Endothelial cell of umbilical vein (primary cell): ENCODE measurements at regions not wholly inside any gene's neighbourhood (a gene's known extent, or its start where the extent isn't known, plus 50 kb on each side); places are given as distances from the start of the nearest gene placed in this dataset.

ENCODE experiments used
- BruUV-seq: library from RNA; stranded (reverse); fragments of 400-500 nt; replicated peaks from 2 replicates; lab custom pipeline; 2021; lab: Mats Ljungman, UMichigan
- CTCF ChIA-PET: fragments of 300-600, 350-600 bp; sonication (Branson Sonifier 250); formaldehyde crosslinking; loops from one replicate; lab custom pipeline; 2021; ENCODE audit warnings: antibody characterized with exemption, inconsistent platforms; lab: Charles Lee
- POLR2A ChIA-PET: fragments of 300-600, 350-600 bp; sonication (Branson Sonifier 250); formaldehyde crosslinking; loops from one replicate; lab custom pipeline; 2021; ENCODE audit warnings: antibody characterized with exemption, inconsistent platforms; lab: Charles Lee
- DNase-seq: peaks from one replicate; pipeline ENCODE4 v3.0.0-alpha.2; 2011; ENCODE audit warnings: low read depth, low spot score
- FAIRE-seq: peaks from 2 replicates; lab custom pipeline; 2011; peaks lifted over from hg19 to GRCh38; lab: Jason Lieb, UNC
- H2AFZ ChIP-seq: 2 replicates; pipeline ENCODE4 v1.6.0; 2012; ENCODE audit warnings: low read depth, low read length, control low read depth, inconsistent platforms
- H3K27ac ChIP-seq: 2 replicates; pipeline ENCODE4 v1.5.1; 2011; ENCODE audit warnings: low read depth, mild to moderate bottlenecking, control low read depth, low read length, moderate library complexity; ENCODE audit not compliant: insufficient read depth
- H3K27me3 ChIP-seq, 2 experiments: 2 replicates each; pipeline versions ENCODE4 v1.6.0 to v1.6.1; 2011; ENCODE audit warnings: low read length in 2 of 2, mixed read lengths in 1 of 2; ENCODE audit not compliant: control insufficient read depth in 2 of 2, insufficient read depth in 2 of 2
- H3K36me3 ChIP-seq, 2 experiments: 2 replicates in 1 of 2; 3 replicates in 1 of 2; pipeline ENCODE4 v1.5.1; 2011; ENCODE audit warnings: low read length in 2 of 2, mild to moderate bottlenecking in 1 of 2, moderate library complexity in 1 of 2; ENCODE audit not compliant: control insufficient read depth in 2 of 2, insufficient read depth in 2 of 2; ENCODE audit errors: extremely low read depth in 1 of 2
- H3K4me1 ChIP-seq: 3 replicates; pipeline ENCODE4 v1.5.1; 2011; ENCODE audit warnings: mild to moderate bottlenecking, low read length; ENCODE audit not compliant: control insufficient read depth, insufficient read depth; ENCODE audit errors: extremely low read depth
- H3K4me2 ChIP-seq: 2 replicates; pipeline ENCODE4 v1.6.1; 2011; ENCODE audit warnings: low read length, control low read depth, mixed read lengths; ENCODE audit not compliant: insufficient read depth
- H3K4me3 ChIP-seq, 3 experiments: fragments of 200-600 bp in 1 of 3; sonication (generic), shearing (Covaris generic) in 1 of 3; replicated peaks in 1 of 3; 2 replicates each; pipeline ENCODE4 v1.5.1; 2011 to 2016; ENCODE audit warnings: control low read depth in 3 of 3, low read length in 3 of 3, mild to moderate bottlenecking in 2 of 3, inconsistent platforms in 1 of 3, low read depth in 1 of 3, moderate library complexity in 1 of 3; ENCODE audit not compliant: insufficient read depth in 1 of 3
- H3K79me2 ChIP-seq: 2 replicates; pipeline ENCODE4 v1.6.0; 2012; ENCODE audit warnings: low read length, inconsistent platforms; ENCODE audit not compliant: control insufficient read depth, insufficient read depth
- H3K9ac ChIP-seq: replicated peaks from 2 replicates; pipeline ENCODE3; 2011; ENCODE audit warnings: low read length, control low read depth; ENCODE audit not compliant: insufficient read depth; ENCODE audit errors: extremely low read depth
- H3K9me1 ChIP-seq: replicated peaks from 3 replicates; pipeline ENCODE4 v1.6.0; 2011; ENCODE audit warnings: mild to moderate bottlenecking, low read length; ENCODE audit not compliant: control insufficient read depth, insufficient read depth; ENCODE audit errors: extremely low read depth
- H3K9me3 ChIP-seq: replicated peaks from 2 replicates; pipeline ENCODE4 v1.5.1; 2012; ENCODE audit warnings: low read length, inconsistent platforms; ENCODE audit not compliant: control insufficient read depth, insufficient read depth
- H4K20me1 ChIP-seq: replicated peaks from 2 replicates; pipeline ENCODE3; 2011; ENCODE audit warnings: mild to moderate bottlenecking, low read length; ENCODE audit not compliant: control insufficient read depth, insufficient read depth; ENCODE audit errors: extremely low read depth
- CTCF ChIP-seq, 2 donors: IDR thresholded peaks; 1 replicate in 1 of 2; 2 replicates in 1 of 2; pipeline ENCODE4 v1.5.1; 2011; ENCODE audit warnings: low read length in 2 of 2, mild to moderate bottlenecking in 2 of 2, moderate library complexity in 2 of 2, control low read depth in 1 of 2, inconsistent platforms in 1 of 2, low read depth in 1 of 2; ENCODE audit not compliant: insufficient read depth in 1 of 2; ENCODE audit errors: extremely low read depth in 1 of 2
- EZH2 ChIP-seq: IDR thresholded peaks from 2 replicates; pipeline ENCODE4 v1.6.1; 2012; ENCODE audit warnings: borderline replicate concordance, low read depth, mild to moderate bottlenecking, moderate library complexity, low read length, inconsistent platforms; ENCODE audit not compliant: severe bottlenecking
- FOS ChIP-seq: IDR thresholded peaks from 2 replicates; pipeline ENCODE4 v1.6.1; 2011; ENCODE audit warnings: mild to moderate bottlenecking, low read length, moderate library complexity, borderline replicate concordance; ENCODE audit not compliant: insufficient read depth
- GATA2 ChIP-seq: IDR thresholded peaks from 2 replicates; pipeline ENCODE4 v1.7.0; 2011; ENCODE audit warnings: low read depth, mild to moderate bottlenecking, moderate library complexity, mixed read lengths, low read length; ENCODE audit not compliant: insufficient read length, insufficient read depth
- JUN ChIP-seq: IDR thresholded peaks from 2 replicates; pipeline ENCODE4 v1.6.1; 2011; ENCODE audit warnings: borderline replicate concordance, low read depth; ENCODE audit not compliant: insufficient read length, insufficient read depth
- MAX ChIP-seq: IDR thresholded peaks from 2 replicates; pipeline ENCODE4 v1.6.1; 2011; ENCODE audit not compliant: insufficient read depth, insufficient read length
- MYC ChIP-seq: IDR thresholded peaks from one replicate; pipeline ENCODE4 v1.6.1; 2011; ENCODE audit warnings: mild to moderate bottlenecking, low read depth, low read length
- POLR2A ChIP-seq: IDR thresholded peaks from 2 replicates; pipeline ENCODE4 v1.6.1; 2012; ENCODE audit warnings: low read depth, mild to moderate bottlenecking, control low read depth, low read length
- POLR2AphosphoS5 ChIP-seq: IDR thresholded peaks from 2 replicates; pipeline ENCODE4 v1.6.1; 2012; ENCODE audit warnings: low read depth, mild to moderate bottlenecking, control low read depth, low read length, moderate library complexity; ENCODE audit not compliant: insufficient read depth
- dilution Hi-C: fragments of 300-500 bp; cut with MboI; formaldehyde crosslinking; loops from one replicate; pipeline ENCODE4 v1.15.0; 2019; ENCODE audit warnings: low sequenced_read_pairs; ENCODE audit not compliant: extremely low pct_ligation_motif_present
- intact Hi-C: fragments of 100-400 bp; cut with micrococcal nuclease; formaldehyde crosslinking; loops from one replicate; pipeline ENCODE4 v1.10.0; 2022

GRCh38 chr11:69902337-69902736 is 83.1 kb upstream of the FGF3 start:
- Histone ChIP-seq H3K9me3 (no peaks in the 10 kb centered on the region), H3K4me2 (no peak overlapping the region), H3K4me3 (no peak overlapping the region), H3K4me1 (peaks cover 13% of the 10 kb centered on the region), H3K27me3 (no peaks in the 10 kb centered on the region), H4K20me1 (no peaks in the 10 kb centered on the region), H3K36me3 (no peaks in the 10 kb centered on the region), H2AFZ (no peak overlapping the region), H3K9ac (no peak overlapping the region), H3K27ac (no peak overlapping the region), H3K79me2 (no peaks in the 10 kb centered on the region), H3K9me1 (no peaks in the 10 kb centered on the region)
- no peak for DNase-seq
- ChIA-PET POLR2A (no interaction called here), CTCF (interaction anchor here (1.3 to 5.5 kb wide), 2 partner anchors 14 to 29 kb away, joined by 3 to 35 read pairs; no protein-coding TSS in a partner anchor)
- intact Hi-C loops, result no loop called here
- TF ChIP-seq FOS, result no peak
- TF ChIP-seq POLR2AphosphoS5, result no peak
- no peak for TF ChIP-seq CTCF (IDR thresholded peaks at IDR 0.05; ENCODE audit: extremely low read depth in 1 of 2, insufficient read depth in 1 of 2, low read depth in 1 of 2, low read length in 2 of 2)
- TF ChIP-seq MAX, result no peak
- TF ChIP-seq GATA2, result no peak
- no peak for TF ChIP-seq JUN
- TF ChIP-seq POLR2A, result no peak
- TF ChIP-seq EZH2, result no peak
- TF ChIP-seq MYC, result no peak
- no peak for FAIRE-seq
- dilution Hi-C loops, result loop anchor here (25.0 kb wide), 1 partner anchor 285 kb away; no protein-coding TSS in a partner anchor
- BruUV-seq, result no TSS peak
